ENCODE measurements at regions not wholly inside any gene's neighbourhood (a gene's known extent, or its start where the extent isn't known, plus 50 kb on each side); places are given as distances from the start of the nearest gene placed in this dataset.
"Not testable (repeated sequence)": the region's sequence is repeated elsewhere in the genome, so short reads cannot be mapped to it uniquely, and the experiment has no call there.

- Histone ChIP-seq H3K4me3 (ENCODE audit: low read depth, low read length) (no peak overlapping the region), H3K36me3 (ENCODE audit: control insufficient read depth, insufficient read depth, low read length) (no peaks in the 10 kb centered on the region), H3K4me1 (ENCODE audit: control insufficient read depth, insufficient read depth, low read length) (no peaks in the 10 kb centered on the region), H3K9ac (ENCODE audit: low read depth, low read length) (no peak overlapping the region), H3K9me3 (ENCODE audit: control insufficient read depth, insufficient read depth, low read length) (peaks cover 8% of the 10 kb centered on the region), H3K27me3 (ENCODE audit: control insufficient read depth, insufficient read depth, low read length) (no peaks in the 10 kb centered on the region)
Observed at GRCh38 chrX:46354481-46354880, 190.7 kb downstream of the ZNF674 start.

GRCh38 chrX:46341767-46342322 lies 203.4 kb downstream of the ZNF674 start:
- H3K4me1 ChIP-seq (ENCODE audit: control insufficient read depth, insufficient read depth, low read length): peaks cover 6% of the 10 kb centered on the region
- H3K27me3 ChIP-seq (ENCODE audit: control insufficient read depth, insufficient read depth, low read length): no peaks in the 10 kb centered on the region

GRCh38 chrX:46340696-46341095 lies 204.5 kb downstream of the ZNF674 start:
- H3K9ac ChIP-seq (ENCODE audit: low read depth, low read length): no peak overlapping the region
- no peaks in the 10 kb centered on the region for H3K36me3 ChIP-seq (ENCODE audit: control insufficient read depth, insufficient read depth, low read length)

More at GRCh38 chrX:46341767-46342322, 203.4 kb downstream of the ZNF674 start:
- H3K9ac ChIP-seq (ENCODE audit: low read depth, low read length): no peak overlapping the region
- no peaks in the 10 kb centered on the region for H3K36me3 ChIP-seq (ENCODE audit: control insufficient read depth, insufficient read depth, low read length)
- no peak overlapping the region for H3K4me3 ChIP-seq (ENCODE audit: low read depth, low read length)
- no peaks in the 10 kb centered on the region for H3K9me3 ChIP-seq (ENCODE audit: control insufficient read depth, insufficient read depth, low read length)

GRCh38 chrX:46333550-46333949 lies 211.7 kb downstream of the ZNF674 start:
- H3K9ac ChIP-seq (ENCODE audit: low read depth, low read length): no peak overlapping the region

More at GRCh38 chrX:46340696-46341095, 204.5 kb downstream of the ZNF674 start:
- no peak overlapping the region for H3K4me3 ChIP-seq (ENCODE audit: low read depth, low read length)
- no peaks in the 10 kb centered on the region for H3K27me3 ChIP-seq (ENCODE audit: control insufficient read depth, insufficient read depth, low read length)
- H3K9me3 ChIP-seq (ENCODE audit: control insufficient read depth, insufficient read depth, low read length): no peaks in the 10 kb centered on the region
- H3K4me1 ChIP-seq (ENCODE audit: control insufficient read depth, insufficient read depth, low read length): peaks cover 6% of the 10 kb centered on the region

GRCh38 chrX:46330981-46331380 lies 214.2 kb downstream of the ZNF674 start:
- peaks cover 7% of the 10 kb centered on the region for H3K4me1 ChIP-seq (ENCODE audit: control insufficient read depth, insufficient read depth, low read length)
- H3K9ac ChIP-seq (ENCODE audit: low read depth, low read length): no peak overlapping the region
- H3K27me3 ChIP-seq (ENCODE audit: control insufficient read depth, insufficient read depth, low read length): no peaks in the 10 kb centered on the region
- H3K36me3 ChIP-seq (ENCODE audit: control insufficient read depth, insufficient read depth, low read length): no peaks in the 10 kb centered on the region
- no peaks in the 10 kb centered on the region for H3K9me3 ChIP-seq (ENCODE audit: control insufficient read depth, insufficient read depth, low read length)
- no peak overlapping the region for H3K4me3 ChIP-seq (ENCODE audit: low read depth, low read length)

More at GRCh38 chrX:46333550-46333949, 211.7 kb downstream of the ZNF674 start:
- no peak overlapping the region for H3K4me3 ChIP-seq (ENCODE audit: low read depth, low read length)
- H3K9me3 ChIP-seq (ENCODE audit: control insufficient read depth, insufficient read depth, low read length): no peaks in the 10 kb centered on the region
- no peaks in the 10 kb centered on the region for H3K27me3 ChIP-seq (ENCODE audit: control insufficient read depth, insufficient read depth, low read length)
- no peaks in the 10 kb centered on the region for H3K36me3 ChIP-seq (ENCODE audit: control insufficient read depth, insufficient read depth, low read length)
- no peaks in the 10 kb centered on the region for H3K4me1 ChIP-seq (ENCODE audit: control insufficient read depth, insufficient read depth, low read length)

- no peaks in the 10 kb centered on the region for H3K9me3 ChIP-seq (ENCODE audit: control insufficient read depth, insufficient read depth, low read length)
- H3K4me1 ChIP-seq (ENCODE audit: control insufficient read depth, insufficient read depth, low read length): peaks cover 11% of the 10 kb centered on the region
- H3K36me3 ChIP-seq (ENCODE audit: control insufficient read depth, insufficient read depth, low read length): no peaks in the 10 kb centered on the region
- no peaks in the 10 kb centered on the region for H3K27me3 ChIP-seq (ENCODE audit: control insufficient read depth, insufficient read depth, low read length)
- H3K9ac ChIP-seq (ENCODE audit: low read depth, low read length): no peak overlapping the region
- no peak overlapping the region for H3K4me3 ChIP-seq (ENCODE audit: low read depth, low read length)
Observed at GRCh38 chrX:46330513-46330912, 214.7 kb downstream of the ZNF674 start.

GRCh38 chrX:46328133-46328532 lies 217.1 kb downstream of the ZNF674 start:
- peaks cover 22% of the 10 kb centered on the region for H3K4me1 ChIP-seq (ENCODE audit: control insufficient read depth, insufficient read depth, low read length)
- no peaks in the 10 kb centered on the region for H3K36me3 ChIP-seq (ENCODE audit: control insufficient read depth, insufficient read depth, low read length)
- H3K27me3 ChIP-seq (ENCODE audit: control insufficient read depth, insufficient read depth, low read length): no peaks in the 10 kb centered on the region
- no peaks in the 10 kb centered on the region for H3K9me3 ChIP-seq (ENCODE audit: control insufficient read depth, insufficient read depth, low read length)
- no peak overlapping the region for H3K4me3 ChIP-seq (ENCODE audit: low read depth, low read length)
- H3K9ac ChIP-seq (ENCODE audit: low read depth, low read length): no peak overlapping the region

- peak overlapping the region; percentile 50 for H3K9ac ChIP-seq (ENCODE audit: low read depth, low read length)
- H3K27me3 ChIP-seq (ENCODE audit: control insufficient read depth, insufficient read depth, low read length): no peaks in the 10 kb centered on the region
- no peaks in the 10 kb centered on the region for H3K9me3 ChIP-seq (ENCODE audit: control insufficient read depth, insufficient read depth, low read length)
- peaks cover 22% of the 10 kb centered on the region for H3K4me1 ChIP-seq (ENCODE audit: control insufficient read depth, insufficient read depth, low read length)
- H3K4me3 ChIP-seq (ENCODE audit: low read depth, low read length): peak overlapping the region; percentile 35
- no peaks in the 10 kb centered on the region for H3K36me3 ChIP-seq (ENCODE audit: control insufficient read depth, insufficient read depth, low read length)
Observed at GRCh38 chrX:46327566-46328115, 217.6 kb downstream of the ZNF674 start.

GRCh38 chrX:46326161-46326560 lies 219.1 kb downstream of the ZNF674 start:
- Histone ChIP-seq H3K4me3 (ENCODE audit: low read depth, low read length) (no peak overlapping the region), H3K36me3 (ENCODE audit: control insufficient read depth, insufficient read depth, low read length) (no peaks in the 10 kb centered on the region), H3K27me3 (ENCODE audit: control insufficient read depth, insufficient read depth, low read length) (no peaks in the 10 kb centered on the region), H3K9me3 (ENCODE audit: control insufficient read depth, insufficient read depth, low read length) (no peaks in the 10 kb centered on the region), H3K4me1 (ENCODE audit: control insufficient read depth, insufficient read depth, low read length) (peaks cover 22% of the 10 kb centered on the region), H3K9ac (ENCODE audit: low read depth, low read length) (no peak overlapping the region)

- H3K4me1 ChIP-seq (ENCODE audit: control insufficient read depth, insufficient read depth, low read length): peaks cover 22% of the 10 kb centered on the region
- no peak overlapping the region for H3K9ac ChIP-seq (ENCODE audit: low read depth, low read length)
- no peaks in the 10 kb centered on the region for H3K27me3 ChIP-seq (ENCODE audit: control insufficient read depth, insufficient read depth, low read length)
- no peak overlapping the region for H3K4me3 ChIP-seq (ENCODE audit: low read depth, low read length)
- no peaks in the 10 kb centered on the region for H3K9me3 ChIP-seq (ENCODE audit: control insufficient read depth, insufficient read depth, low read length)
- no peaks in the 10 kb centered on the region for H3K36me3 ChIP-seq (ENCODE audit: control insufficient read depth, insufficient read depth, low read length)
Observed at GRCh38 chrX:46325312-46325877, 219.8 kb downstream of the ZNF674 start.

GRCh38 chrX:46324166-46324565 lies 221.1 kb downstream of the ZNF674 start:
- Histone ChIP-seq H3K27me3 (ENCODE audit: control insufficient read depth, insufficient read depth, low read length) (no peaks in the 10 kb centered on the region), H3K4me3 (ENCODE audit: low read depth, low read length) (no peak overlapping the region), H3K9me3 (ENCODE audit: control insufficient read depth, insufficient read depth, low read length) (no peaks in the 10 kb centered on the region), H3K4me1 (ENCODE audit: control insufficient read depth, insufficient read depth, low read length) (peaks cover 22% of the 10 kb centered on the region), H3K36me3 (ENCODE audit: control insufficient read depth, insufficient read depth, low read length) (no peaks in the 10 kb centered on the region), H3K9ac (ENCODE audit: low read depth, low read length) (no peak overlapping the region)

GRCh38 chrX:46322929-46323328 lies 222.3 kb downstream of the ZNF674 start:
- H3K4me1 ChIP-seq (ENCODE audit: control insufficient read depth, insufficient read depth, low read length): peaks cover 22% of the 10 kb centered on the region
- H3K4me3 ChIP-seq (ENCODE audit: low read depth, low read length); H3K27me3 ChIP-seq (ENCODE audit: control insufficient read depth, insufficient read depth, low read length); H3K9ac ChIP-seq (ENCODE audit: low read depth, low read length); H3K9me3 ChIP-seq (ENCODE audit: control insufficient read depth, insufficient read depth, low read length); H3K36me3 ChIP-seq (ENCODE audit: control insufficient read depth, insufficient read depth, low read length): not testable (repeated sequence)
